A673 (cell line): ENCODE measurements at regions not wholly inside any gene's neighbourhood (a gene's known extent, or its start where the extent isn't known, plus 50 kb on each side); places are given as distances from the start of the nearest gene placed in this dataset.
"Not testable (repeated sequence)": the region's sequence is repeated elsewhere in the genome, so short reads cannot be mapped to it uniquely, and the experiment has no call there.

Experiments used
- EZH2 ChIP-seq: fragments of 200-600 bp; sonication (generic); IDR thresholded peaks from 2 replicates; pipeline ENCODE4 v1.6.1; 2017; ENCODE audit warnings: borderline replicate concordance, low read depth, mild to moderate bottlenecking, mixed read lengths, antibody characterized with exemption, low read length; ENCODE audit not compliant: poor library complexity, severe bottlenecking
- TF ChIP-seq, protein P1 (sequence below): fragments of 300-800, 200-600 bp; sonication (generic); conservative IDR thresholded peaks from 2 replicates; pipeline ENCODE4 v1.5.1; 2017; ENCODE audit warnings: low read depth, mild to moderate bottlenecking, antibody characterized with exemption, low read length, moderate library complexity, mixed read lengths

DNA sequence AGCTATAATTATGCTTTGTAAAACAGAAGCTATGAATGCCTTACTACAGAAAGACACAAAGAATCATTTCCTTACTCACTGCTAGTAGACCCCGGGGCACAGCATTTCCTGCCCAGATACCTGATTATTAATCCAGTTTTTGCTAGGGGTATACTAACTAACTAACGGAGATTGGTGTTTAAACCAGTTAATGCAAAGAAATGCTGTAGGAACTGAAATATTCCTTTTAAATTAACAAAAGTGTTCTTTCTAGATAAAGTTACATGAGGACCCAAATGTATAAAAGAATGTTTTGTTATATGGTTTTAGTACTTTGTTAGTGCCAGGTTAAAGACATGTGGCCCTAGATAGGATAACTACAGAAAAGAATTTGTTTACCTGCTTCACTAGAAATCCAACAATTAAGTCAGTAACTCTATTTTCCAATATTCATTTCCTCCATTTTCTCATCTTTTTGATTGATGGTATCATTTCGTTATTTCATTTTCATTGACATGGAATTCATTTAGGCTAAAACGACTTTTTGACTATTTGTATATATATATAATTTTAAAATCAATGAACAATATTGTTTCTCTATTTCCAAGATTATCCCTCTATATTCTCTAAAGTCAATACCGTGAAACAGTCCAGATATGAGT lies 169.0 kb downstream of the USP22 start:
- TF ChIP-seq, protein P1, sequence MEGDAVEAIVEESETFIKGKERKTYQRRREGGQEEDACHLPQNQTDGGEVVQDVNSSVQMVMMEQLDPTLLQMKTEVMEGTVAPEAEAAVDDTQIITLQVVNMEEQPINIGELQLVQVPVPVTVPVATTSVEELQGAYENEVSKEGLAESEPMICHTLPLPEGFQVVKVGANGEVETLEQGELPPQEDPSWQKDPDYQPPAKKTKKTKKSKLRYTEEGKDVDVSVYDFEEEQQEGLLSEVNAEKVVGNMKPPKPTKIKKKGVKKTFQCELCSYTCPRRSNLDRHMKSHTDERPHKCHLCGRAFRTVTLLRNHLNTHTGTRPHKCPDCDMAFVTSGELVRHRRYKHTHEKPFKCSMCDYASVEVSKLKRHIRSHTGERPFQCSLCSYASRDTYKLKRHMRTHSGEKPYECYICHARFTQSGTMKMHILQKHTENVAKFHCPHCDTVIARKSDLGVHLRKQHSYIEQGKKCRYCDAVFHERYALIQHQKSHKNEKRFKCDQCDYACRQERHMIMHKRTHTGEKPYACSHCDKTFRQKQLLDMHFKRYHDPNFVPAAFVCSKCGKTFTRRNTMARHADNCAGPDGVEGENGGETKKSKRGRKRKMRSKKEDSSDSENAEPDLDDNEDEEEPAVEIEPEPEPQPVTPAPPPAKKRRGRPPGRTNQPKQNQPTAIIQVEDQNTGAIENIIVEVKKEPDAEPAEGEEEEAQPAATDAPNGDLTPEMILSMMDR, result not testable (repeated sequence)
- TF ChIP-seq EZH2, result not testable (repeated sequence)
